RWPE1 (cell line): ENCODE measurements at regions not wholly inside any gene's neighbourhood (a gene's known extent, or its start where the extent isn't known, plus 50 kb on each side); places are given as distances from the start of the nearest gene placed in this dataset.

ENCODE experiments used
- CTCF ChIA-PET: fragments of 350-600 bp; sonication (Branson Sonifier 250); formaldehyde crosslinking; extraction: SDS; loops from one replicate; lab custom pipeline; 2021; lab: Yijun Ruan, JAX
- POLR2A ChIA-PET: fragments of 400-600 bp; formaldehyde crosslinking; extraction: SDS; loops from one replicate; lab custom pipeline; 2020; ENCODE audit warnings: antibody characterized with exemption; ENCODE audit not compliant: low non-redundant PET; lab: Yijun Ruan, JAX
- DNase-seq: peaks from one replicate; pipeline ENCODE4 v3.0.0; 2012; ENCODE audit warnings: low spot score
- H3K27ac ChIP-seq: fragments of 450-650 bp; 2 replicates; pipeline ENCODE4 v1.5.1; 2017
- CTCF ChIP-seq: fragments of 450-650 bp; conservative IDR thresholded peaks from 2 replicates; pipeline ENCODE4 v1.5.1; 2017; ENCODE audit warnings: low read depth, mild to moderate bottlenecking

- no peak for TF ChIP-seq CTCF
- ChIA-PET POLR2A (no interaction called here), CTCF (no interaction called here)
- H3K27ac ChIP-seq = no peak overlapping the region
- DNase-seq = no peak
Measured at GRCh38 chr3:144930431-144930830, 958.8 kb downstream of the DIPK2A start.

GRCh38 chr3:144931590-144931989 is 960.0 kb downstream of the DIPK2A start:
- H3K27ac ChIP-seq = no peak overlapping the region
- CTCF ChIA-PET = interaction anchor here (0.7 kb wide), 1 partner anchor 90 kb away, joined by 3 read pairs; no protein-coding TSS in a partner anchor
- POLR2A ChIA-PET = no interaction called here
- no peak for DNase-seq
- TF ChIP-seq CTCF = no peak

- no peak for TF ChIP-seq CTCF
- CTCF ChIA-PET = no interaction called here
- DNase-seq = no peak
- no peak overlapping the region for H3K27ac ChIP-seq
- POLR2A ChIA-PET = no interaction called here
Measured at GRCh38 chr3:144942093-144942837, 970.6 kb downstream of the DIPK2A start.

GRCh38 chr3:144942838-144943197 is 971.2 kb downstream of the DIPK2A start:
- ChIA-PET POLR2A (no interaction called here), CTCF (interaction anchor here (0.5 kb wide), 1 partner anchor 143 kb away, joined by 4 read pairs; no protein-coding TSS in a partner anchor)
- no peak overlapping the region for H3K27ac ChIP-seq
- TF ChIP-seq CTCF = no peak
- DNase-seq = no peak

- no peak for DNase-seq
- TF ChIP-seq CTCF = no peak
- CTCF ChIA-PET = no interaction called here
- H3K27ac ChIP-seq = no peak overlapping the region
- POLR2A ChIA-PET = no interaction called here
Measured at GRCh38 chr3:144947895-144948294, 976.3 kb downstream of the DIPK2A start.

- no peak for TF ChIP-seq CTCF
- DNase-seq = no peak
- CTCF ChIA-PET = no interaction called here
- H3K27ac ChIP-seq = no peak overlapping the region
- POLR2A ChIA-PET = no interaction called here
Measured at GRCh38 chr3:144948711-144949110, 977.1 kb downstream of the DIPK2A start.
